ENCODE measurements at regions not wholly inside any gene's neighbourhood (a gene's known extent, or its start where the extent isn't known, plus 50 kb on each side); places are given as distances from the start of the nearest gene placed in this dataset.

GRCh38 chr21:27596196-27596595, 629.3 kb upstream of the ADAMTS5 start:
- no peak for DNase-seq (ENCODE audit: low read depth, low spot score)
- in situ Hi-C loops (cut with HindIII; ENCODE audit: low pct_unique_long_range_greater_than_20kb, low sequenced_read_pairs): no loop called here

GRCh38 chr21:27595716-27596115, 628.8 kb upstream of the ADAMTS5 start:
- in situ Hi-C loops (cut with HindIII; ENCODE audit: low pct_unique_long_range_greater_than_20kb, low sequenced_read_pairs): no loop called here
- DNase-seq (ENCODE audit: low read depth, low spot score): no peak

GRCh38 chr21:27590271-27590670, 623.4 kb upstream of the ADAMTS5 start:
- DNase-seq (ENCODE audit: low read depth, low spot score): no peak
- in situ Hi-C loops (cut with HindIII; ENCODE audit: low pct_unique_long_range_greater_than_20kb, low sequenced_read_pairs): no loop called here

- in situ Hi-C loops (cut with HindIII; ENCODE audit: low pct_unique_long_range_greater_than_20kb, low sequenced_read_pairs): no loop called here
- DNase-seq (ENCODE audit: low read depth, low spot score): no peak
Observed at GRCh38 chr21:27589781-27590180, 622.9 kb upstream of the ADAMTS5 start.

GRCh38 chr21:27586986-27587385, 620.1 kb upstream of the ADAMTS5 start:
- peak; percentile 93 for DNase-seq (ENCODE audit: low read depth, low spot score)
- in situ Hi-C loops (cut with HindIII; ENCODE audit: low pct_unique_long_range_greater_than_20kb, low sequenced_read_pairs): no loop called here

GRCh38 chr21:27586326-27586725, 619.4 kb upstream of the ADAMTS5 start:
- in situ Hi-C loops (cut with HindIII; ENCODE audit: low pct_unique_long_range_greater_than_20kb, low sequenced_read_pairs): no loop called here
- DNase-seq (ENCODE audit: low read depth, low spot score): peak; percentile 74

- no peak for DNase-seq (ENCODE audit: low read depth, low spot score)
- in situ Hi-C loops (cut with HindIII; ENCODE audit: low pct_unique_long_range_greater_than_20kb, low sequenced_read_pairs): no loop called here
Observed at GRCh38 chr21:27584256-27584655, 617.4 kb upstream of the ADAMTS5 start.

GRCh38 chr21:27582948-27583430, 616.1 kb upstream of the ADAMTS5 start:
- in situ Hi-C loops (cut with HindIII; ENCODE audit: low pct_unique_long_range_greater_than_20kb, low sequenced_read_pairs): no loop called here
- no peak for DNase-seq (ENCODE audit: low read depth, low spot score)

GRCh38 chr21:27582246-27582947, 615.5 kb upstream of the ADAMTS5 start:
- no peak for DNase-seq (ENCODE audit: low read depth, low spot score)
- in situ Hi-C loops (cut with HindIII; ENCODE audit: low pct_unique_long_range_greater_than_20kb, low sequenced_read_pairs): no loop called here

GRCh38 chr21:27581168-27581567, 614.3 kb upstream of the ADAMTS5 start:
- in situ Hi-C loops (cut with HindIII; ENCODE audit: low pct_unique_long_range_greater_than_20kb, low sequenced_read_pairs): no loop called here
- no peak for DNase-seq (ENCODE audit: low read depth, low spot score)

- in situ Hi-C loops (cut with HindIII; ENCODE audit: low pct_unique_long_range_greater_than_20kb, low sequenced_read_pairs): no loop called here
- DNase-seq (ENCODE audit: low read depth, low spot score): no peak
Observed at GRCh38 chr21:27580276-27580675, 613.4 kb upstream of the ADAMTS5 start.

- no peak for DNase-seq (ENCODE audit: low read depth, low spot score)
- in situ Hi-C loops (cut with HindIII; ENCODE audit: low pct_unique_long_range_greater_than_20kb, low sequenced_read_pairs): no loop called here
Observed at GRCh38 chr21:27578741-27579265, 611.9 kb upstream of the ADAMTS5 start.

- peak; percentile 10 for DNase-seq (ENCODE audit: low read depth, low spot score)
- in situ Hi-C loops (cut with HindIII; ENCODE audit: low pct_unique_long_range_greater_than_20kb, low sequenced_read_pairs): no loop called here
Observed at GRCh38 chr21:27572696-27573095, 605.8 kb upstream of the ADAMTS5 start.

- in situ Hi-C loops (cut with HindIII; ENCODE audit: low pct_unique_long_range_greater_than_20kb, low sequenced_read_pairs): no loop called here
- DNase-seq (ENCODE audit: low read depth, low spot score): no peak
Observed at GRCh38 chr21:27571706-27572105, 604.8 kb upstream of the ADAMTS5 start.

GRCh38 chr21:27570306-27570868, 603.5 kb upstream of the ADAMTS5 start:
- DNase-seq (ENCODE audit: low read depth, low spot score): no peak
- in situ Hi-C loops (cut with HindIII; ENCODE audit: low pct_unique_long_range_greater_than_20kb, low sequenced_read_pairs): no loop called here

GRCh38 chr21:27569831-27570230, 602.9 kb upstream of the ADAMTS5 start:
- in situ Hi-C loops (cut with HindIII; ENCODE audit: low pct_unique_long_range_greater_than_20kb, low sequenced_read_pairs): no loop called here
- DNase-seq (ENCODE audit: low read depth, low spot score): no peak

- in situ Hi-C loops (cut with HindIII; ENCODE audit: low pct_unique_long_range_greater_than_20kb, low sequenced_read_pairs): no loop called here
- DNase-seq (ENCODE audit: low read depth, low spot score): no peak
Observed at GRCh38 chr21:27569091-27569490, 602.2 kb upstream of the ADAMTS5 start.

GRCh38 chr21:27567381-27567780, 600.5 kb upstream of the ADAMTS5 start:
- in situ Hi-C loops (cut with HindIII; ENCODE audit: low pct_unique_long_range_greater_than_20kb, low sequenced_read_pairs): no loop called here
- DNase-seq (ENCODE audit: low read depth, low spot score): no peak

- no peak for DNase-seq (ENCODE audit: low read depth, low spot score)
- in situ Hi-C loops (cut with HindIII; ENCODE audit: low pct_unique_long_range_greater_than_20kb, low sequenced_read_pairs): no loop called here
Observed at GRCh38 chr21:27566521-27566920, 599.6 kb upstream of the ADAMTS5 start.

Data from SK-MEL-5 (cell line).